Activated T-cell treated with anti-CD3 and anti-CD28 coated beads for 1 hour (primary cell): ENCODE measurements at regions not wholly inside any gene's neighbourhood (a gene's known extent, or its start where the extent isn't known, plus 50 kb on each side); places are given as distances from the start of the nearest gene placed in this dataset.
"Not testable (repeated sequence)": the region's sequence is repeated elsewhere in the genome, so short reads cannot be mapped to it uniquely, and the experiment has no call there.

Source experiments
- DNase-seq: peaks from one replicate; pipeline ENCODE4 v3.0.0-alpha.2; 2020; ENCODE audit warnings: low read depth

DNA sequence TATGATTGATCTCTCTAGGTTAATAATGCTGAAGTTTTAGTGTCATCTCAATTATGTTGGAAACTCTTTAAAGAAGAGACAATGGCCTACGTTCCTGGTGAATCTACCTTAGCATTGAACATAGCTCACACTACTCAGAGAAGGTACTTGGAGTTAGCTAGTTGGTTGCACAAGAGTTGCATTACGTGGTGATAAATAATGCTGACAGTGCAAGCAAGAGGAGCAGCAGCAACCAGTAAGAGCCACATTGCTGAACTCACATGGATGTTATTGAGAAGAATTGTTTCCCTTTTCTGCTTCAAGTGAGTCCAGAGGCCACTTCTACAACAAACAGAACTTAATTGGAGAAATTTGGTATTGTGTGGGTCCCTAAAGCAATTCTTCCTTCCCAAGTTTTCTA lies 737.1 kb downstream of the TDRD15 start:
- no peak for DNase-seq

- no peak for DNase-seq
Measured at GRCh38 chr2:21866316-21866715, 742.5 kb downstream of the TDRD15 start.

DNA sequence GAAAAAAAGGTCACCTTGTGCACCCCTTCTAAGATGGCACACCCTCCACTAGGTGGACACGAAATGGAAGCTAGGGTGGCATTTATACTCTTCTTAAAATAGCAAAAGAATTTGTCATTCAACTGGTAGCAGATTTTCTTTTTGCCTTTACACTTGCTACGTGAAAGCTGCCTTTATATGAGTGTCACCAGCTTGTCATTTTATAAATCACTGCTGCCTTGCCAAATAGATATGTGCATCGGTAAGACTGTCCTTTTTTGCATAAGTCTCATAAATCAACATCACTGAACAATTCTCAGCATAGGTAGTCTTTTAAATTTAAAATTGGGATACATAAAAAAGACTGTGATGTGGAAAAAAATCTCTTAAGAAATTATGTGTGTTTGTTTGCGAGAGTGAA lies 764.1 kb downstream of the TDRD15 start:
- DNase-seq = no peak

- no peak for DNase-seq
Measured at GRCh38 chr2:21890041-21890440, 766.3 kb downstream of the TDRD15 start.

DNA sequence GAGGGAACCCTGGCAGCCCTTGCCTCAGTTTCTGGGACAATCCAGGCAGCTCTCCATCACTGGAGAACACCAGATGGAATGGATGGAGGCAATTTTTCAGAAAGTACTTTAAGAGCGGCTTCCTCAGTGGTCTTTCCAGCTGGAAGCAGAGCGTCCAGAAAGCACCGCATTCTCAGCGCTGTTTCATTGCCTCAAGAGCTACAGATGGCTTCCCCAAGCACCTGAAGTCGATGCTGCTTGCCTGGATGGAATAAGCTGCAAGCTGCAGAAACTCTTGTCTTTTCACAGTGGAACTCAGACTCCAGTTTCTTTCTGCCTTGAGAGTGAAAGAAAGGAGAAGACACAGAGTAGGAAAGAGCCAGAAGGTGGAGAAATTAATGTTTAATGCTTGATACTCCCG lies 766.9 kb downstream of the TDRD15 start:
- no peak for DNase-seq

GRCh38 chr2:21891191-21891590 lies 767.4 kb downstream of the TDRD15 start:
- no peak for DNase-seq

- DNase-seq = no peak
Measured at GRCh38 chr2:21892140-21892539, 768.4 kb downstream of the TDRD15 start.

- DNase-seq = no peak
Measured at GRCh38 chr2:21895200-21895599, 771.4 kb downstream of the TDRD15 start.

- DNase-seq = not testable (repeated sequence)
Measured at GRCh38 chr2:21908712-21909380, 785.1 kb downstream of the TDRD15 start.

DNA sequence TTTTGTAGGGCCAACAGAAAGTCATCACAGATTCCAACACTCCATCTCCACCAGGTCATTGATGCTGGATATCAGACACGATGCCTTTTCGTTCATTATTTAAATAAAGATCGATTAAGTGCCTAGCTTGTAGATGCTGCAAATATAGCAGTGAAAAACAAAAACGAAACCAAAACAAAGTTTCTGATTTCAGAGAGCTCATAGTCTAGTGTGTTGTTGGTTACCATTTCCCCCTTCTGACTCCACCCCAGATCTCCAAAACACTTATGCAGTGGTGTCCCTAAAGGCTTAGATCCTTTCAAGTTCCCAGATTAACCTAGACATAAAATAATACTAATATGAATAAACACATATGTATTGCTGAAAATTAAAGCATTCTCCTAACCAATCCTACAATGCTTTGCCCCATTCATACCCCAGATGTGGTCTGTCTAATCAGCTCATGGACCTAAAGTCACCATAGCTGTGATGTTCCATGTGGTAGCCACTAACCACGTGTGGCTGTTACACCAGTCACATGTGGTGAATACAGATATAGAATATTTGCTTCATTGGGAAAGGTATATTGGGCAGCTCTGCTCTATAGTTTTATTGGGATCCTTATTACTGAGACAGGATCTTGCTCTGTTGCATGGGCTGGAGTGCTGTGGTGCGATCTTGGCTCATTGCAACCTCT lies 787.2 kb downstream of the TDRD15 start:
- no peak for DNase-seq

DNA sequence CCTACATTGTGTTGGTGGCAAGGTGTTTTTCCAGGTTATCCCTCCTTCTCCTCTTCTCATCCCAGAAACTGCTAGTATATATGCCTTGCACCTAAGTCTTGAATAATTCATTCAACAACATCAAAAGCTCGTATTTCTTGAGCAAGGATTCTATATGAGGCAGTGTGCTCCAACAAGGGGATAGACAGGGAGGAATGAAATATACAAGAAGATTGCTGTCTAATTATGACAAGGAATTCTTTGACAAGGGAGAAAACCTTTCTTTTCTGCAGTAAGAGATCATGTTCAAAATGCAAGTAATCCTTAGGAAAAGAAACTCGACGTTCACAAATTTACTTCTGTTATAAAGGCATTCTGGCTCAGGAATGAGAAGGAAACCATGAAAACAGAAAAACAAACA lies 788.6 kb downstream of the TDRD15 start:
- no peak for DNase-seq

GRCh38 chr2:21915201-21915600 lies 791.4 kb downstream of the TDRD15 start:
- DNase-seq = no peak

DNA sequence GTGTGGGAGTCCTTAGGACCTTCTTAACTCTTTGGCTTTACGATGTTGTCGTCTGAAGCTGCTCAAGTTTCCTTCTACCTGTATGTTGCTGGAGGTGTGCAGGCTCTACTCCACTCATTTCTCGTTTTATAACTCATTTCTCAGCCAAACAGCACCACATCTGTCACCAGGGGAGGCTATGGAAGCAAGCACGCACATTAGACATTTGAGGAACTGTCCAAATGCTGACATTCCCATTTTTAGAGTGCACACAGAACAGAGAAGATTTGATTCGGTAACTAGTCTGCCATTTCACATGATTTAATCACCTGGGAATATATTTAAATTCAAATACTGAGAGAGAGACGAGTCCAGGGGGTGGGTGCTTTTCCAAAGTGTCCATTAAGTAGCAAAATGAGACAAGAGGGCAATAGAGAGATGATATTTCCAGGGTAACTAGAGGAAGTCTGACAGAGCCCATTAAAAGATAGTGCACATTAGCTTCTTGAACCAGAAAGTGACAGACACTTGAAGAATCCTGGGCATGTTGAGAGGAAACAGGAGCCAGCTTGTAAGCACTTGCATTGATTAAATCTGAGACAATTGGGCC lies 793.3 kb downstream of the TDRD15 start:
- no peak for DNase-seq

GRCh38 chr2:21920721-21921120 lies 797.0 kb downstream of the TDRD15 start:
- no peak for DNase-seq

DNA sequence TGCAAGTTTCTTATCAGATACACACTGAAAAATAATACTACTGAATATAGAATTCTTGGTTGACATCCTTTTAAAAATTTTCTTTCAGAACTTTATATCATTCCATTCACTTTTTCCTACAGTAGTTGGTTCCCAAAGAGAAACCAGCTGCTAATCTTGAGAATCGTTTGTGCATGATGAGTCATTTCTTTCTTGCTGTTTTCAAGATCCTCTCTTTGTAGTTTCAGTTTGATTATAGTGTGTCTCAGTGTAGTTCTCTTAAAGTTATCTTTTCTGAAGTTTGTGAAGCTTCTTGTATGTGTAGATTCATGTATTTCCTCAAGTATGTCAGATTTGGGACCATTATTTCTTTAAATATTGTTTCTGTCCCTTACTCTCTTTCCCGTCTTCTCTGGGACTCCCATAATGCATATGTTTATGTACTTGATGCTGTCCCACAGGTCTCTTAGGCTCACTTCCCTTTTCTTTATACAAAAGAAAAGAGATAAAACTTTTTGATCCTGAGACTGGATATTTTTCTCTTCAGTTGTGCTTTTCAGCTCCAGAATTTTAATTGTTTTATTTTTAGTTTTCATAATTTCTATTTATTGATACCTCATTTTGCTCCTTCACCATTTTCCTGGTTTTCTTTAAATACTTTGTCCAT lies 801.0 kb downstream of the TDRD15 start:
- no peak for DNase-seq

GRCh38 chr2:21928292-21928691 lies 804.5 kb downstream of the TDRD15 start:
- no peak for DNase-seq

GRCh38 chr2:21930226-21930625 lies 806.5 kb downstream of the TDRD15 start:
- no peak for DNase-seq

GRCh38 chr2:21939967-21940366 lies 816.2 kb downstream of the TDRD15 start:
- DNase-seq = no peak

DNA sequence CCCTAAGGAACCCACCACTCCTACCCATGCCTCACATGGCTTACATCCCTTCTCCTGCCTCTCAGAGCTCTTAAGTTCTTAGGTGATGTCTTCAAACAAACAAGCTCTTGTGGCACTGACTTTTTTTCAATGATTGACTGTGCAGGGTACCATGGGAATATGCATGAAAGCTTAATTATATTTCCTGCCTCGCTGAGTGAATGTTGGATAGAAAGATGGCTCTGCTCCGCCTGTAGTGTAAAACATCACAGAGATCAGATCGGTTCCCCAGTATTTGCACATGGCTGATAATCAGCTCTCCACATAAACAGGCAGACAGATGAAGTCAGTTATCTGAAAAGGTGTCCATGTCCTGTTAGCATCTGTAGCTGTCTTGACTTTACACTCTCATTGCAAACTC lies 820.8 kb downstream of the TDRD15 start:
- DNase-seq = no peak

DNA sequence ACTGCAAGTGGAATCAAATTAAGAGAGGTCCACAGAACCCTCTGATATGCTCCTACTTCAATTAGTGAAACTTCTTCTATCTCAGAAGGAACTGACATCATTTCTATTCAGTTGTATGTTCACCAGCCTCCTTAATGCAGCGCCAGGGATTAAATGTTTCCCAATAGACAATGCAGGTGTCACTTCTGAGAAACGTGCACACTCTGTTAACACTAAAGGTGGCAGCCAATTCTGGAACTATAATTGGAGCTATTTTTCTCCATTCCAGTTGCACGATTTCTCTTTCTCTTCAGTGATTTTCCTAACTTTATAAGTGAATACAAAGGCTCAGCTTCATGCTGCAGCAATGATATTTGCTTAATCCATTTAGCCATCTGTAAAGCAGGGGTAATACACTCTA lies 821.9 kb downstream of the TDRD15 start:
- no peak for DNase-seq

- DNase-seq = no peak
Measured at GRCh38 chr2:21947046-21947445, 823.3 kb downstream of the TDRD15 start.

DNA sequence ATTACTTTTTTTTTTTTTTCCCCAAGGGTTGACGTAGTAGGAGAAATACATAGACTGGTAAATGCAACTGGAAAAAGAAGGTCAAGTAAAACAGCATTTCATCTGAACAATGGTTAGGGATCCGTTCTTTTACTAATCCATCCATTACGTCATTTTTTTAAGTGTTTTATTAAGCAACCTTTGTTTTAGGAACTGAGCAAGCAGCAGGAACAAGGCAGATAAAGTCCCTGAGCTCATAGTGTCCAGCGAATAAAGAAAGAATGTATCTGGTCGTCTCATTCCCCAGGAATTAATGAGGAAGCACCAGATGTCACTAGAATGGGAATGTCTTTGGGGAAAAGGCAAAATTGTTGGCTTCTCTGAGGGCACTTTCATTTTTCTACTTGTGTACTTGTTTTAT lies 842.4 kb downstream of the TDRD15 start:
- DNase-seq = no peak

GRCh38 chr2:21970971-21971370 lies 847.2 kb downstream of the TDRD15 start:
- no peak for DNase-seq
